ENCODE measurements at regions not wholly inside any gene's neighbourhood (a gene's known extent, or its start where the extent isn't known, plus 50 kb on each side); places are given as distances from the start of the nearest gene placed in this dataset.

DNA sequence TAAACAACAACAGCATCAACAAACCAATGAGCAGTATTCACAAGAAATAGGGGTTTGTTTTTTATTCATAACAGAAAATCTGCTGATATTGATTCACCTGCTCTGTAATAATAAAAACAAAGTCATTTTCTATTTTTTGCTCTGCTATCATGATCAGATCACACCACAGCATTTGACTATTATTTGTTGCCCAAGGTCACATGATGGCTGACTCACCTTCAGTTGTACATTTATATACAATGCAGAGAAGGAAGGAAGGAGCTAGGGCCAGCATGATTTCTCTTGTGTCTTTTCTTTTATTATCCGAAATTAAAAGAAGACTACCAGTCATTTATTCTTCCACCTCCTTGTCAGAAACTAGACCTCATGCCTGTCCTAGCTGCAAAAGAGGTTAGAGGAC, 1427.7 kb upstream of the CELF4 start:
- no peak for DNase-seq (ENCODE audit: low spot score)

- no peak for DNase-seq (ENCODE audit: low spot score)
These were observed 1419.4 kb upstream of the CELF4 start for GRCh38 chr18:38984968-38985367.

- no peak for DNase-seq (ENCODE audit: low spot score)
These were observed 1416.5 kb upstream of the CELF4 start for GRCh38 chr18:38982072-38982471.

GRCh38 chr18:38981389-38981788, 1415.8 kb upstream of the CELF4 start:
- DNase-seq (ENCODE audit: low spot score) = no peak

GRCh38 chr18:38980420-38980819, 1414.8 kb upstream of the CELF4 start:
- DNase-seq (ENCODE audit: low spot score) = no peak

- no peak for DNase-seq (ENCODE audit: low spot score)
These were observed 1407.0 kb upstream of the CELF4 start for GRCh38 chr18:38972571-38972970.

DNA sequence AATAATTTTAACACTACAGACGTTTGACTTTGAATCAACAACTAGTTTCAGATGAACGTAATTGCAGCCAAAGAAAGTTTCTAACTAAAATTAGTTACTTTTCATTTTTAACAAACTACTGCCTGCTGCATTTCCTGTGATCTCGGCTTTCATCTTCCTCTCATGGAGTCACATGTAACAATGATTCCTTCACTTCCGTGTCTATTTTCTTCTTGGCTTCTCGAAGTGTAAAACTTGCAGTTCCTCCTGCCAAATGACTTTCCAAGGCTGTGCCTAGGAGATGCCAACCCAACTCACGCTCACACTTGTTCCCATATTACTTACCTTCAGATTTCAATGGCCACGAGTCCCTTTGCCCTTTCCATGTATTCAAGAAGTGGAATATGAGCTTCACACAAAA, 1406.3 kb upstream of the CELF4 start:
- no peak for DNase-seq (ENCODE audit: low spot score)

- no peak for DNase-seq (ENCODE audit: low spot score)
These were observed 1401.2 kb upstream of the CELF4 start for GRCh38 chr18:38966841-38967240.

GRCh38 chr18:38963943-38964660, 1398.5 kb upstream of the CELF4 start:
- no peak for DNase-seq (ENCODE audit: low spot score)

DNA sequence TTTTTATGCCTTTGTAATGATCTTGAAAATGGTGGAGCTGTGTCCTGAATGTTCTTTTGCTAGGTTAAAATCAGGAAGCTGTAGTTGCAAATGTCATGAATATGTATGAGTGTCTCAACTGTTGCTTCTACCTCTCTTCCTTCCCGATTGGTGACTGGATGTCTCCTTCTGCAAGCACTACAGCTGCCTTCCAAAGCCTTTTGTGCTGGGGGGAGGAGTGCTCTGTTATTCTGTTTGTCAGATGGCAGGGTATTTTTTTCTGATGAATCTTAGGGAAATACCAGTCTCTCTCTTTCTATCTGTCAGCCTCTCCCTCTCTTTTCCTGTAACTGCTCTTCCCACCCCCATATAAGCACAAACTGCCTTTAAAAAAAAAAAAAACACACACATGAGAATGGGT, 1396.3 kb upstream of the CELF4 start:
- no peak for DNase-seq (ENCODE audit: low spot score)

- no peak for DNase-seq (ENCODE audit: low spot score)
These were observed 1392.1 kb upstream of the CELF4 start for GRCh38 chr18:38957736-38958135.

DNA sequence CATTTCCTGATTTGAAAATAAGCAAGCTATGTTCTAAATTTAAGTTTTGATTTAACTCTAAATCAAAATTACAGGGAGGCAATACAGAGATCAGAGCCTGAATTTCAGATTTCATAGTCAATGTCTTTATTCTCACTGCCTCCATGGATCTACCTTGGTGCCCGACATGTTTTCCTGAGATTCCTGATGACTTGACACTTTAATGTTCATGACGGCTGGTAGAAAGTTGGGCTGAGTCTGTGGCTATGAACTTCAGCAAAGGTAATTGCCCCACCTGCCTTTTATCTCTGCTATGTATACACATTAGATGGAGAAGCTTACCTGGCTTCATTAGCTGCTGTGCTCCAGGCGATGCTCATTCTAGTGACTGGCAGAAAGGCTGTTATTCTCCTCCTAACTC, 1390.5 kb upstream of the CELF4 start:
- no peak for DNase-seq (ENCODE audit: low spot score)

DNA sequence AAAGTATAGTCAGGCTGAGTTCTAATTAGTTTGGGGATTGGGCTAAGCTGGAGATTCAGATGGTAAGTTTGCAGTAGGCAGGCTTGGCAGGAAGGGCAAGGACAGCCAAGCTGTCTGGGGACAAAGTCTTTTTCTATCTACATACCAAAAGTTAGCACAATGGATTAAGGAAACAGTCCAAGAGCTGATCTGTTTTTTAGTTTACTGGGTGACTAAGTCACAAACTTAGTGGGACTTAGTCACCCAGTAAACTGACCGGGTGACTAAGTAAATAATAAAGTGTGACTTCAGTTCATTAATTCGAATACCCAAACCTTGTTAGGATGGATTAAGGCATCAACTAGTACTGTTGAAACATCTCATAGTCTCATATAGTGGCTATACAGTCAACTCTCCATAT, 1386.0 kb upstream of the CELF4 start:
- DNase-seq (ENCODE audit: low spot score) = no peak

DNA sequence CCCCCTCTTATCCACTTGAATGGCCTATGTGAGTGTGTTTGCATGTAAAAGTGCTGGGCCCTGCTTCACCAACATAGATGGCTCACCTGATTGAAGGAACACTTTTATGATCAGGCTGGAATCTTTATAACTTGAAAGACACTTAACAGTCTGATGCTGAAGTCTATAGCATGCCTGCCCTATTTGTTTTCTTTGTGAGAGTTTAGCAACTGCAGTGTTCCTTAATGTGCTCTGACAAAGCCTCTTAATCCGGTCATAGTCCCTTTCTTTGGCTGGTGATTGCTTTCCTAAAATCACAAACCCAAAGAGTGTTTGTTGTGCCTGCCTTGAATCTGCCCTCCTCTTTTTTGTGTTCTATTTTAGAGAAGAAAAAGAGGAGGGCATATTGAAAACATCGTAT, 1382.8 kb upstream of the CELF4 start:
- DNase-seq (ENCODE audit: low spot score) = no peak

- no peak for DNase-seq (ENCODE audit: low spot score)
These were observed 1378.9 kb upstream of the CELF4 start for GRCh38 chr18:38944446-38945024.

- DNase-seq (ENCODE audit: low spot score) = no peak
These were observed 1376.3 kb upstream of the CELF4 start for GRCh38 chr18:38941711-38942561.

DNA sequence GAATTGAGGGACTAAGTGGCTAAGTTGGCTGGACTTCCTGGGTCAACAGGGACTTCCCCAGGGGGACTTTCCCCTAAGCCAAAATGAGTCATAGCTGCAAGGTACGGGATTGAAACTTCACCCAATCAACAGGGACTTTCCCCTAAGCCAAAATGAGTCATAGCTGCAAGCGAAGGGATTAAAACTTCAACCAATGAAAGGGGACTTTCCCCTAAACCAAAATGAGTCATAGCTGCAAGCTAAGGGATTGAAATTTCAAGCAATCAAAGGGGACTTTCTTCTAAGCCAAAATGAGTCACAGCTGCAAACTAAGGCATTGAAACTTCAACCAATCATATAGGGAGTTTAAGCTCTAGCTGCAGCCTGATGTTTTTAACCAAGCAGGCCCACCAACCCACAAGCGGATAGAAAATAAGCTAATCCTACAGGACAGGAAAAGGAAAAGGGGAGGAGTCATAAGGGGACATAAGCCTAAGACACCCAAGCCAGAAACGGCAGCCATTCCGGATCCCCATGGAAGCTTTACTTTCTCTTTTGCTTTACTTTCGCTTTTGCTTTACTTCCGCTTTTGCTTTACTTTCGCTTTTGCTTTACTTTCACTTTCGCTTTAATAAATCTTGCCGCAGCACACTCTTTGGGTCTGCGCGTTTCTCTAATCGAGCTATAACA, 1375.4 kb upstream of the CELF4 start:
- DNase-seq (ENCODE audit: low spot score) = no peak

DNA sequence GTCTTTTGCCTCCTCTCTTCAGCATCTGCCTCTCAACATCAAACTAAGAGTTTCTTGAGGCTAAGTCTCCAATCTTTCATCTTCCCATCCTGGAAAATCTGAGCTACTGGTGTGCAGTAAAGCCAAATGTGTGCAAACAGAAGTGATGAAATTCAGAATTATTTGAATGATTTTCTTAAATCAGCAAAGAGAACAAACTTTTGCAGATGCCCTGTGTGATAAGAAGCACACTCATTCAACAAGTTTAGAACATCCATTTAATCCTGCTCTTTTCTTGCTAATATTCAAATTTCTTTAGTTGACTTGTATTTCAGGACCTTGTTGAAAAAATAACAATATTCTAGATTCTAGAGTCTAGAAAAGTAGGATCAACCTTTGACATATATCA, 1374.9 kb upstream of the CELF4 start:
- no peak for DNase-seq (ENCODE audit: low spot score)

GRCh38 chr18:38933910-38934510, 1368.4 kb upstream of the CELF4 start:
- no peak for DNase-seq (ENCODE audit: low spot score)

DNA sequence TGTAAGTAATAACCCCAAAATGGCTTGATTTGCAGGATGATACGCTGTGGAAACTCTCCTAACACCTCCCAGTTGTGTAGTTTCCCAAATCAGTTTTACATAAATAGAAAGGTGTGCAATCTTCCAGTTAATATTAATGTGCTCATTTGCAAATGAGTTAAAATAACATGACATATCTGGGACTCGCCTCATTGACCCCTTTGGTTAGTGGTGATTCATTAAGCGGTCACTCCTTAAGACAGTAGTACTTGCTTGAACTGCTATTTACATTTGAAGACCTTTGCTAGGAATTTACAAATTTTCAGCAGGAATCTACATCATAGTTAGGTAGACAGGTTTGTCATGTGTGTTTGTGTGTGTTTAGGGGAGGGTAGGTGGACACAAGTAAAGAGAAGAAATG, 1367.7 kb upstream of the CELF4 start:
- DNase-seq (ENCODE audit: low spot score) = no peak

GRCh38 chr18:38932752-38933151, 1367.2 kb upstream of the CELF4 start:
- DNase-seq (ENCODE audit: low spot score) = no peak

DNA sequence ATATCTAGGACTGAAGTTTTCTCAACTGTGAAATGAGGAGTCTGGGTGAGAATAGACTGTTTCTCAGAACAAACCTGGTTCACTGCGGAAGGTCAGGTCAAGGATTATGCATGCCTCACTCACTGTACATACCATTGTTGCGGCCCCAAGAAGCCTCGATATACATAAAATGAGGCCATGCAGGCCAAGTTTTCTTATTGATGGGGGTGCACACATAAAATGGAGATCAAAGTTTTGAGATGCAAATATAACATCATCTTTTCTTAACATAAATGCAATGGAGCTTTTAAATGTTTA, 1366.1 kb upstream of the CELF4 start:
- DNase-seq (ENCODE audit: low spot score) = no peak
